CD8-positive, alpha-beta memory T cell (primary cell): ENCODE measurements at regions not wholly inside any gene's neighbourhood (a gene's known extent, or its start where the extent isn't known, plus 50 kb on each side); places are given as distances from the start of the nearest gene placed in this dataset.

Source experiments
- CTCF ChIA-PET: fragments of 350-600 bp; sonication (Branson Sonifier 250); formaldehyde crosslinking; loops from one replicate; lab custom pipeline; 2021; ENCODE audit warnings: antibody characterized with exemption; lab: Charles Lee
- POLR2A ChIA-PET: fragments of 350-600 bp; sonication (Branson Sonifier 250); formaldehyde crosslinking; loops from one replicate; lab custom pipeline; 2021; ENCODE audit warnings: antibody characterized with exemption; lab: Charles Lee
- DNase-seq, 5 donors: peaks; one replicate each; pipeline versions ENCODE4 v3.0.0 to v3.0.0-alpha.2; 2020 to 2022; ENCODE audit warnings: mixed read lengths in 1 of 5
- H3K27ac ChIP-seq: one replicate; pipeline ENCODE4 v1.7.0; 2013; ENCODE audit warnings: low read depth, mild to moderate bottlenecking, low read length, moderate library complexity
- H3K27me3 ChIP-seq: 2 replicates; pipeline ENCODE4 v1.7.0; 2013; ENCODE audit warnings: low read length, mild to moderate bottlenecking; ENCODE audit not compliant: insufficient read depth, poor library complexity, severe bottlenecking
- H3K36me3 ChIP-seq: 2 replicates; pipeline ENCODE4 v1.7.0; 2013; ENCODE audit warnings: mild to moderate bottlenecking, low read length, moderate library complexity; ENCODE audit not compliant: insufficient read depth
- H3K4me1 ChIP-seq: 2 replicates; pipeline ENCODE4 v1.7.0; 2013; ENCODE audit warnings: mild to moderate bottlenecking, low read length, moderate library complexity; ENCODE audit not compliant: insufficient read depth
- H3K4me3 ChIP-seq: 2 replicates; pipeline ENCODE4 v1.7.0; 2013; ENCODE audit warnings: mild to moderate bottlenecking, low read length
- H3K9me3 ChIP-seq: 2 replicates; pipeline ENCODE4 v1.7.0; 2013; ENCODE audit warnings: mild to moderate bottlenecking, low read length
- H3K27ac Mint-ChIP-seq, 8 donors: one replicate each; pipeline ENCODE4 v1.8.0; 2020 to 2021; ENCODE audit warnings: mixed read lengths in 8 of 8, mild to moderate bottlenecking in 6 of 8, inconsistent platforms in 3 of 8, moderate library complexity in 3 of 8
- H3K27me3 Mint-ChIP-seq, 2 donors: one replicate each; pipeline ENCODE4 v1.8.0; 2020 to 2021; ENCODE audit warnings: mixed read lengths in 2 of 2, mild to moderate bottlenecking in 1 of 2, moderate library complexity in 1 of 2
- H3K36me3 Mint-ChIP-seq, 3 donors: one replicate each; pipeline ENCODE4 v1.8.0; 2020 to 2021; ENCODE audit warnings: mixed read lengths in 3 of 3, inconsistent platforms in 1 of 3, mild to moderate bottlenecking in 1 of 3
- H3K4me1 Mint-ChIP-seq, 3 donors: one replicate each; pipeline ENCODE4 v1.8.0; 2020 to 2021; ENCODE audit warnings: mixed read lengths in 3 of 3, inconsistent platforms in 1 of 3, mild to moderate bottlenecking in 1 of 3
- H3K4me3 Mint-ChIP-seq, 7 donors: one replicate each; pipeline ENCODE4 v1.8.0; 2020 to 2021; ENCODE audit warnings: mixed read lengths in 7 of 7, mild to moderate bottlenecking in 6 of 7, moderate library complexity in 4 of 7, inconsistent platforms in 2 of 7
- H3K9me3 Mint-ChIP-seq, 5 donors: one replicate each; pipeline ENCODE4 v1.8.0; 2020 to 2022; ENCODE audit warnings: mixed read lengths in 5 of 5, mild to moderate bottlenecking in 3 of 5, moderate library complexity in 2 of 5, inconsistent platforms in 1 of 5

DNA sequence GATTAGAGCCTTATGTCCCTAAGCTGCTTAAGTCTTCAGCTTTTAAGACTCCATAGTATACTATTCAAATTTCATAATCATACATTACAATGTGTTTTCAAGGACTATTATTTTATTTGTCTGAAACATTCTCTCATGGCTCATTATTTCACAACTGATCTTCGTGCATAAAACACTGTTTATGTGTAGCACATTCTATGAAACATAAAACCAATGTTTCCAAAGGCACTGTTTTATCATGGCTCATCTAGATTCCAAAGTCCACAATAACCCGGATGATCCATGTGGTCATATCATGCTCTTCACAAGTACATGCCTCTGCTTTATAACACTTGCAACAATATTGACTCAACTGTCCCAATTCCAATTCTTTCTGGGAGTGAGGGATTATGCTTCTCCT, 806.1 kb downstream of the TNS3 start:
- ChIA-PET POLR2A (no interaction called here), CTCF (no interaction called here)
- Mint-ChIP-seq H3K27ac (no peak overlapping the region), H3K9me3 (peaks cover 2 to 17% (median 9%) of the 10 kb centered on the region in 5 donors), H3K4me1 (no peaks in the 10 kb centered on the region), H3K27me3 (no peaks in the 10 kb centered on the region), H3K36me3 (no peaks in the 10 kb centered on the region), H3K4me3 (no peak overlapping the region)
- Histone ChIP-seq H3K9me3 (no peaks in the 10 kb centered on the region), H3K36me3 (no peaks in the 10 kb centered on the region), H3K27ac (no peak overlapping the region), H3K4me1 (no peaks in the 10 kb centered on the region), H3K27me3 (no peaks in the 10 kb centered on the region), H3K4me3 (no peak overlapping the region)
- DNase-seq = no peak

DNA sequence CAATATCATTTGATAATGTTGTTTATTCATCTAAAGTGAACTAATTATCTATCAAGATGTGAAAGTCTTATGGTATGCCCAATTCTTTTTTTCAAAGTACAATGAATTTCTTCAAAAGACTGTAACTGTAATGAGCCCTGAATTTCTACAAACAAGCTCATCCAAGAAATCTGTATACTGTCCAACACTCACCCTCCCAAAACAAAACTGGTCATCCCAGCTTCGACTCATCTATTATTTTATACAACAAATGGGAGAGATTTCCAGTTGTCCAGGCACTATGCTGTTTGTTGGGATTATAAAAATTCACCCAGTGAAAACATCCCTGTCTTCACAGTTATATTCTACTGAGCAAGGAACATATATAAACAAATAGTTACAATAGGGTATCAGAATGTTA, 806.9 kb downstream of the TNS3 start:
- ChIA-PET CTCF (no interaction called here), POLR2A (no interaction called here)
- H3K9me3 ChIP-seq = no peaks in the 10 kb centered on the region
- Mint-ChIP-seq H3K27me3 (no peaks in the 10 kb centered on the region), H3K36me3 (no peaks in the 10 kb centered on the region), H3K4me1 (no peaks in the 10 kb centered on the region), H3K9me3 (peaks cover 0 to 15% (median 9%) of the 10 kb centered on the region in 5 donors), H3K4me3 (no peak overlapping the region), H3K27ac (no peak overlapping the region)
- H3K4me1 ChIP-seq = no peaks in the 10 kb centered on the region
- no peak for DNase-seq
- H3K27ac ChIP-seq = no peak overlapping the region
- no peaks in the 10 kb centered on the region for H3K27me3 ChIP-seq
- no peaks in the 10 kb centered on the region for H3K36me3 ChIP-seq
- H3K4me3 ChIP-seq = no peak overlapping the region

DNA sequence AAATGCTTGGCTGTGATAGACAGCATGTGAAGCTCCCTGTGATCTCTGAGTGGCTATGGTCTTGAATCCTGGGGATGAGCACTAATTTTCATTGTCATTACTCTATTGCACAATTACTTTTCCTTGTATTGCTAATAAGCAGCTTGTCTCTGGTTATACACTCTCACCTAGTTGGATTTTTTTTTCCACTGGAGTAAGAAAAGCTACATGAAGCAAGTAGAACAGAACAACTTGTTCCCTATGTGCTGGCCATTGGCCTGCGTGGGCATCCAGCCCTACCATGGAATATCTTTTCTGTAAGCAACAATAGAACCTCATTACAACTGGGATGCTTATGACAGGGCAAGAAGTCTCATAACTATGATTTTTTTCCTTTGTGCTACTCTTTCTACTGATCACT, 807.4 kb downstream of the TNS3 start:
- Histone ChIP-seq H3K4me3 (no peak overlapping the region), H3K36me3 (no peaks in the 10 kb centered on the region), H3K9me3 (no peaks in the 10 kb centered on the region), H3K4me1 (no peaks in the 10 kb centered on the region), H3K27ac (no peak overlapping the region), H3K27me3 (no peaks in the 10 kb centered on the region)
- Mint-ChIP-seq H3K36me3 (no peaks in the 10 kb centered on the region), H3K4me3 (no peak overlapping the region), H3K9me3 (peaks cover 0 to 20% (median 9%) of the 10 kb centered on the region in 5 donors), H3K27me3 (no peaks in the 10 kb centered on the region), H3K27ac (no peak overlapping the region), H3K4me1 (no peaks in the 10 kb centered on the region)
- POLR2A ChIA-PET = no interaction called here
- DNase-seq = no peak
- CTCF ChIA-PET = no interaction called here

DNA sequence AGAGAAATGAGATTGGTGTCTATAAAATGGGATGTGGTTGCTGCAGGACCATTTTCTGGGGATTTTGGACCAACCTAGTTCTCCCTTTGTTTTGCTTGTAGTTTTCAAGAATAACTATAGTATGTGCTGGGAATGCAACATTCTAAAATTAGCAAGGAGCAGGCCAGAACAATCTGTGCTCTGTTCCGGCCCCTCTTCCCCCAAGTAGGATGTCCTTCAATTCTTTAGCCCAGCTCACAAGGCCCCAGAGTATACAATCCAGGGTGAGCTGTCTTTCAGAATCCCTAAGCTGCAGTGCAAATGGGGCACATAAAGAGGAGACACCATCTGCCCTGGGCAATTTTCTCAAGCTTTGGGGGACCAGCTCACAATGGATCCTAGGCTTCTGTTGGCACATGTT, 809.1 kb downstream of the TNS3 start:
- H3K36me3 Mint-ChIP-seq = no peaks in the 10 kb centered on the region
- H3K4me3 Mint-ChIP-seq = no peak overlapping the region
- Histone ChIP-seq H3K4me1 (no peaks in the 10 kb centered on the region), H3K9me3 (no peaks in the 10 kb centered on the region), H3K27ac (no peak overlapping the region), H3K27me3 (no peaks in the 10 kb centered on the region), H3K4me3 (no peak overlapping the region), H3K36me3 (no peaks in the 10 kb centered on the region)
- ChIA-PET POLR2A (no interaction called here), CTCF (no interaction called here)
- DNase-seq = no peak
- H3K27me3 Mint-ChIP-seq = peaks cover 0 to 4% of the 10 kb centered on the region in 2 donors
- no peaks in the 10 kb centered on the region for H3K4me1 Mint-ChIP-seq
- peaks cover 5 to 19% (median 13%) of the 10 kb centered on the region in 5 donors for H3K9me3 Mint-ChIP-seq
- no peak overlapping the region for H3K27ac Mint-ChIP-seq

DNA sequence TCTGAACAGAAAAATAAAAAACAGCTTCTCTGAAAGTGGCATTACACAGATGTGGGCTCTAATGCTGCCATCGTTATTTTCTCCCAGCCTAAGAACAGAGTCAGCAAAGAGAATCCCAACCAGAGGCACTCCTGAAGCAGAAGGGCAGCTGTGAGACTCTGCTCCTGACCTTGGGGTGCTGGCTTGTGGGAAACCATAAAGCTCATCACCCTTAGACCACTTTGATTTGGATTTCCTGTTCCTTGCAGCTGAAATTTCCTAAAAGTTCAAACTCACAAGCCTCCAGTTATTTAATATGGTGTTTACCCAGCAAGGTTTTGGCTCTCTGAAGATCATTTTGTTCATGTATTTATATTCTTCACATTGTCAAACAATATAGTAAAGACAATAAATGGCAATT, 814.8 kb downstream of the TNS3 start:
- H3K36me3 Mint-ChIP-seq = no peaks in the 10 kb centered on the region
- peaks cover 5 to 17% (median 11%) of the 10 kb centered on the region in 5 donors for H3K9me3 Mint-ChIP-seq
- no peaks in the 10 kb centered on the region for H3K4me1 Mint-ChIP-seq
- POLR2A ChIA-PET = no interaction called here
- H3K4me3 ChIP-seq = no peak overlapping the region
- CTCF ChIA-PET = no interaction called here
- H3K36me3 ChIP-seq = no peaks in the 10 kb centered on the region
- no peak for DNase-seq
- H3K4me1 ChIP-seq = no peaks in the 10 kb centered on the region
- no peaks in the 10 kb centered on the region for H3K9me3 ChIP-seq
- no peak overlapping the region for H3K27ac ChIP-seq
- H3K27me3 Mint-ChIP-seq = peaks cover 0 to 4% of the 10 kb centered on the region in 2 donors
- no peak overlapping the region for H3K27ac Mint-ChIP-seq
- H3K4me3 Mint-ChIP-seq = no peak overlapping the region
- H3K27me3 ChIP-seq = no peaks in the 10 kb centered on the region

DNA sequence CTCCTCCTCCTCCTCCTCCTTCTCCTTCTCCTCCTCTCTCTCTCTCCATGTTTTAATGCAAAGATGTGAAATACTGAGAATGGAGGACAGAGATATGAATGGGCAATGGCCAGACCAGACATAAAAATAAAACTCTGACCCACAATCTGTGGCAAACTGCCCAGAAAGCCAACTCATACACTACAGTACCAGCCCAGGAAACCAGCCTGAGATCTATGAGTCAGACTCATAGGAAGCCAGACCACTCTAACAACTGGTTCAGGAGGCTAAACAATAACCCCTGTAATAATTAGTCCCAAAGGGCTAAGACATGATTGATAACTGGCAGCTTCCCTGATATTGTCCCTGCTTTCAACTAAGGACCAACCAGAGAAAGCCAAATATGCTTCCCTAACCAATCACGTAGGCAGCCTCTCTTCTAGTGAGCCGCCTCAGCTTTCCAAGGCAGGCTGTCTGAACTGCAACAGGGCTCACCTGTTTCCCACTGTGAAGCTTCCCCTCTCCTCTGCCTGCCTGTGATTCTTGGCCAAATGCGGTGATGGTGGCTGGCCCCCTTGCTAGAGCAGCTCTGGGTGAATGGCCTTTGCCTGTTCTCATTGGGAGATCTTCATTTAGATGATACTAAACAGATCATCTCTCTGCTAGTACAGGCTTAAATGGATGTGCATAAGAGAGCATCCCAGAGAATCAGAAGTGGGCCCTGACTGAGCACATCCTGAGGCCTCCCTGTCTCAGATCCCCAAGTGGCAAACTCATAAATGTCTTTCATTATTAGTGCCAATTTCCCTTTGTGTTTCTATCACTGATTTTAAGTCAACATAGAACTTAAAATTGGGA, 817.6 kb downstream of the TNS3 start:
- H3K27me3 Mint-ChIP-seq = peaks cover 0 to 3% of the 10 kb centered on the region in 2 donors
- Histone ChIP-seq H3K4me1 (no peaks in the 10 kb centered on the region), H3K9me3 (no peaks in the 10 kb centered on the region), H3K27ac (no peak overlapping the region), H3K4me3 (no peak overlapping the region), H3K27me3 (no peaks in the 10 kb centered on the region), H3K36me3 (no peaks in the 10 kb centered on the region)
- no peak overlapping the region for H3K27ac Mint-ChIP-seq
- CTCF ChIA-PET = no interaction called here
- no peaks in the 10 kb centered on the region for H3K36me3 Mint-ChIP-seq
- no peak for DNase-seq
- no peak overlapping the region for H3K4me3 Mint-ChIP-seq
- H3K9me3 Mint-ChIP-seq = peaks cover 7 to 15% (median 8%) of the 10 kb centered on the region in 5 donors
- H3K4me1 Mint-ChIP-seq = no peaks in the 10 kb centered on the region
- POLR2A ChIA-PET = no interaction called here

DNA sequence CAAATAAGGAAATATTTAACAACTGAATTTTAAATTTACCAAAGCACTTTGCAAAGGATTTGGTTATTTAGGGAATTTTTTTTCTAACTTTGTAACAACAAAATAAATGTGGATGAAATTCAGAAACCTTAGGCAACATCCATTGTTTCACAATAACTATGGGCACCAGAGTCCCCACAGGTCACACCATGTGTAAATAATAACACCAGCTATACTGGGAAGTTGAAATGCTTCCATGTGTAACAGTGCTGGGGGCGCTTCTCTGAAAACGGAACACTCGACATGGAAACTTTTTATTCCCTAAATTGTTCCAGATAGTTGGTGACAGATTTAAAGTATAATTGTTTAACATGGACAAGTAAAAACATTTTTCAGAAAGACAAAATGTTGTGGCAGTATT, 818.6 kb downstream of the TNS3 start:
- Mint-ChIP-seq H3K9me3 (peaks cover 4 to 7% (median 5%) of the 10 kb centered on the region in 5 donors), H3K27me3 (no peaks in the 10 kb centered on the region), H3K27ac (no peak overlapping the region), H3K4me1 (no peaks in the 10 kb centered on the region), H3K4me3 (no peak overlapping the region), H3K36me3 (no peaks in the 10 kb centered on the region)
- Histone ChIP-seq H3K36me3 (no peaks in the 10 kb centered on the region), H3K4me1 (no peaks in the 10 kb centered on the region), H3K27me3 (no peaks in the 10 kb centered on the region), H3K4me3 (no peak overlapping the region), H3K27ac (no peak overlapping the region), H3K9me3 (no peaks in the 10 kb centered on the region)
- POLR2A ChIA-PET = no interaction called here
- CTCF ChIA-PET = no interaction called here
- no peak for DNase-seq

DNA sequence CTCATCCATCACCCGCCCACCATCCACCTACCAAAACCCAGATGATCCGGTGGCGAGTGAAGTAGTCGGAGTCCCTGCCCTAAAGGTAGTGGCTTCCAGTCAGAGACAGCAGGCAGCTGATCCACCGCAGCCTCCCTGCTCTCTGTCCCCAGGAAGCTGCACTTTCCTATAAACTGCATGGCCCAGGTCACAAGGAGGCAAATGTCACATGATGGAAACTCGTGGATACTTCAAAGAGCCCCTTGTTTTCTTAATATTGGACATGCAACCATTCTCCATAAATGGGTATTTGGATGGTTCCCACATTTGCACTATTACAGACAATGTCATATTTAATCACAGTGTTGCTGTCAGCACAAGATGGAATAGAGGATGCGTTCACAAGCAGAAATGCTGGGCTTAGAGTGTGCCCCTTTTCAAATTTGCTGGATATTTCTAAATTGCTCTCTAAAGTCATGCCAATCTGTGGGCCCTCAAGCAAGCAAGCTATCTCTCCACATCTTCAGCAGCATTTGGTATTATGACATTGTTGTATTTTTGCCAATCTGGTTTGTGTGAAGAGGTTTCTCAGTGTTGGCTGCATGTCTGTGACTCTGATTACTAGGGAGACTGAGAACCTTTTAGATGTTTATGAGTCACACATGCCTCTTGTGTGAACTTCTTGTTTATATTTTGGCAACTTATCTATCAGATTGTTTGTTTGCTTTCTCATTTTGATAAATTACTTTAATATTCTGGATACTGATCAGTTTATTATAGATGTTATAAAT, 822.0 kb downstream of the TNS3 start:
- H3K27me3 ChIP-seq = no peaks in the 10 kb centered on the region
- no peaks in the 10 kb centered on the region for H3K36me3 Mint-ChIP-seq
- CTCF ChIA-PET = no interaction called here

More for the DNA sequence above, 822.0 kb downstream of the TNS3 start:
- Histone ChIP-seq H3K36me3 (no peaks in the 10 kb centered on the region), H3K9me3 (no peaks in the 10 kb centered on the region), H3K4me1 (no peaks in the 10 kb centered on the region), H3K27ac (no peak overlapping the region), H3K4me3 (no peak overlapping the region)
- no peak overlapping the region for H3K4me3 Mint-ChIP-seq
- POLR2A ChIA-PET = no interaction called here
- peaks cover 0 to 8% (median 6%) of the 10 kb centered on the region in 5 donors for H3K9me3 Mint-ChIP-seq
- no peak for DNase-seq
- H3K27me3 Mint-ChIP-seq = no peaks in the 10 kb centered on the region
- H3K4me1 Mint-ChIP-seq = no peaks in the 10 kb centered on the region
- H3K27ac Mint-ChIP-seq = no peak overlapping the region
